IPS-20b (cell line): ENCODE measurements at regions not wholly inside any gene's neighbourhood (a gene's known extent, or its start where the extent isn't known, plus 50 kb on each side); places are given as distances from the start of the nearest gene placed in this dataset.
"Not testable (repeated sequence)": the region's sequence is repeated elsewhere in the genome, so short reads cannot be mapped to it uniquely, and the experiment has no call there.

ENCODE experiments used
- H3K27ac ChIP-seq: one replicate; pipeline ENCODE4 v1.5.1; 2013; ENCODE audit warnings: low read length
- H3K27me3 ChIP-seq: 2 replicates; pipeline ENCODE4 v1.6.1; 2013; ENCODE audit warnings: mild to moderate bottlenecking, low read length, inconsistent platforms; ENCODE audit not compliant: insufficient read depth
- H3K36me3 ChIP-seq: 2 replicates; pipeline ENCODE4 v1.6.1; 2013; ENCODE audit warnings: low read depth, mild to moderate bottlenecking, inconsistent platforms, low read length, moderate library complexity; ENCODE audit not compliant: insufficient read depth
- H3K4me1 ChIP-seq: 2 replicates; pipeline ENCODE4 v1.6.1; 2013; ENCODE audit warnings: mild to moderate bottlenecking, control low read depth, inconsistent platforms, low read length, moderate library complexity; ENCODE audit not compliant: insufficient read depth
- H3K4me3 ChIP-seq: 2 replicates; pipeline ENCODE4 v1.5.1; 2013; ENCODE audit warnings: mild to moderate bottlenecking, low read length, inconsistent platforms
- H3K9ac ChIP-seq: 2 replicates; pipeline ENCODE4 v1.6.1; 2013; ENCODE audit warnings: low read depth, mild to moderate bottlenecking, inconsistent platforms, low read length, moderate library complexity
- H3K9me3 ChIP-seq: 2 replicates; pipeline ENCODE4 v1.6.1; 2013; ENCODE audit warnings: mild to moderate bottlenecking, low read depth, low read length, inconsistent platforms; ENCODE audit not compliant: insufficient read depth

GRCh38 chr5:50343715-50344114 is 97.4 kb downstream of the EMB start:
- no peaks in the 10 kb centered on the region for H3K36me3 ChIP-seq
- H3K27me3 ChIP-seq: no peaks in the 10 kb centered on the region
- H3K9me3 ChIP-seq: peaks cover 75% of the 10 kb centered on the region
- H3K27ac ChIP-seq: no peak overlapping the region
- no peak overlapping the region for H3K9ac ChIP-seq
- H3K4me3 ChIP-seq: no peak overlapping the region
- H3K4me1 ChIP-seq: no peaks in the 10 kb centered on the region

DNA sequence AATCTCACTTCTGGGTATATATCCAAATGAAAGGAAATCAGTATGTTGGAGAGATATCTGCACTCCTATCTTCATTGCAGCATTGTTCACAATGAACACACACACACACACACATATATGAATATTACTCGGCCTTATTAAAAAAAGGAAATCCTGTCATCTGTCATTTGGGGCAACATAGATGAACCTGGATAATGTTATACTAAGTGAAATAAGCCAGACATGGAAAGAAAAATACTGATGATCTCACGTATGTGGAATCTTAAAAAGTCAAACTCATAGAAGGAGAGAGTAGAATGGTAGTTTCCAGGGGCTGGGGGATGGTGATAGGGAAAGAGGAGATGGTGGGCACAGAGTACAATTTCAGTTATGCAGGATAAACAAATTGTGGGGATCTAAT is 100.3 kb downstream of the EMB start:
- H3K4me3 ChIP-seq: no peak overlapping the region
- no peak overlapping the region for H3K27ac ChIP-seq
- no peaks in the 10 kb centered on the region for H3K4me1 ChIP-seq
- no peak overlapping the region for H3K9ac ChIP-seq
- H3K9me3 ChIP-seq: peaks cover 84% of the 10 kb centered on the region
- H3K27me3 ChIP-seq: no peaks in the 10 kb centered on the region
- H3K36me3 ChIP-seq: no peaks in the 10 kb centered on the region

- H3K9ac ChIP-seq, H3K4me3 ChIP-seq, H3K36me3 ChIP-seq, H3K4me1 ChIP-seq, H3K27ac ChIP-seq, H3K27me3 ChIP-seq: not testable (repeated sequence)
- peaks cover 48% of the 10 kb centered on the region for H3K9me3 ChIP-seq
These were observed 110.5 kb downstream of the EMB start for GRCh38 chr5:50330633-50331032.

GRCh38 chr5:50328193-50328729 is 112.8 kb downstream of the EMB start:
- Histone ChIP-seq H3K9me3 (peaks cover 59% of the 10 kb centered on the region), H3K36me3 (no peaks in the 10 kb centered on the region), H3K27ac (no peak overlapping the region), H3K27me3 (no peaks in the 10 kb centered on the region), H3K4me1 (no peaks in the 10 kb centered on the region), H3K9ac (no peak overlapping the region), H3K4me3 (no peak overlapping the region; the same call in 1 of the 2 replicates)

GRCh38 chr5:50325237-50325832 is 115.8 kb downstream of the EMB start:
- Histone ChIP-seq H3K9me3 (peaks cover 76% of the 10 kb centered on the region), H3K4me3 (no peak overlapping the region), H3K27me3 (no peaks in the 10 kb centered on the region), H3K9ac (no peak overlapping the region), H3K4me1 (no peaks in the 10 kb centered on the region), H3K27ac (no peak overlapping the region), H3K36me3 (no peaks in the 10 kb centered on the region)

DNA sequence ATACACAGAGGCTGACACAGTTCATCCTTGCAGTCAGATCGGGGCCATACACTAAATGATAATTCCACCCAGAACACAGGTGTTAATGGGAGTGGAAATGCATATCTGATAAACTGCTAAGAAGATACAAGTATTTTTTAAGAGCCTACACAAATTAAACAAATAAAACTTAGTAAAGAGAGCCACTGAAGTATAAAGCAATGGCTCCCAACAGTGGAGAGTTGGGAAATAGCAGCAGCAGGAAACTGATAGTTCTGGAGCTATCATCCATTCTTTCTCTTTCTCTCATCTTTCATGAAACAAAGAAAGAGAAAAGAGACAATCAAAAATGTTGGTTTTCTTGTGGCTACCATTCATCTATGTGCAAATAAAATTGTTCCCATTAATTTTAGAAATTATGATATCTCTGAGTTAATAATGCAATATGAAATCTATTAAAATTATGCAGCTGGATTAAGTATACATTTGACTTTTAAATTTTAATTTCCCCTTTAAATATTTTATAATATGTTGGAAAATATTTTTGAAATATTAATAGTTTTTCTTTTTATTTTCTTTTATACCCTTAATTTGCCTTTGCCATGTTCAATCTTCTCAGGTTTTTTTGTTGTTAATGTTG is 120.8 kb downstream of the EMB start:
- no peaks in the 10 kb centered on the region for H3K36me3 ChIP-seq
- H3K9ac ChIP-seq: no peak overlapping the region
- no peaks in the 10 kb centered on the region for H3K27me3 ChIP-seq
- no peak overlapping the region for H3K27ac ChIP-seq
- no peak overlapping the region for H3K4me3 ChIP-seq
- peaks cover 84% of the 10 kb centered on the region for H3K9me3 ChIP-seq
- H3K4me1 ChIP-seq: no peaks in the 10 kb centered on the region

DNA sequence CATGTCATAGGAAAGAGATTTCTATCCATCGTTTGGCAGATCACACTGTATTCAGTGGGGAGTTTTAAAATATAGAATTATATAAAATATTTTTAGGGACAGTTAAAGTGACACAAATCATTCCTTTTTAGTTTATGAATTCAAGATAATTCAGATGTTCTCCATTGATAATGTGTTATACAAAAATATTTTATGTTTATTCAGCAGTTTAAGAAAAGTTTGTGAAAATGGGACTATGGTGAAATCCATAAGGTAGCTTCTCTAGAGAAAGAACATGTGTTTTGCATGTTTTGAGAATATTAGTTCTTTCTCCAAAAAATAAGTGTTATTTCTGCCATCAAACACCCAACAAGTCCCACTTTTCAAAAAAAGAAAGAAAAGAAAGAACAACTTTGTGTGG is 122.9 kb downstream of the EMB start:
- Histone ChIP-seq H3K27me3 (no peaks in the 10 kb centered on the region), H3K9me3 (peaks cover 92% of the 10 kb centered on the region), H3K9ac (no peak overlapping the region), H3K4me1 (no peaks in the 10 kb centered on the region), H3K27ac (no peak overlapping the region), H3K36me3 (no peaks in the 10 kb centered on the region), H3K4me3 (no peak overlapping the region)

DNA sequence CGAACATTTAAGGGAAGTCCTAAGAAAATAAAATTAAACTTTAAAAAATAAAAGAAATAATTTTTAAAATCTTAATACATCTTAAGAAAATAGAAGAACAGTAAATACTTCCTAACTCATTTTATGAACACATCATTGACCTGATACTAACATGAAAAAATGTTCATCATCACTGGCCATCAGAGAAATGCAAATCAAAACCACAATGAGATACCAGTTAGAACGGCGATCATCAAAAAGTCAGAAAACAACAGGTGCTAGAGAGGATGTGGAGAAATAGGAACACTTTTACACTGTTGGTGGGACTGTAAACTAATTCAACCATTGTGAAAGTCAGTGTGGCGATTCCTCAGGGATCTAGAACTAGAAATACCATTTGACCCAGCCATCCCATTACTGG is 134.6 kb downstream of the EMB start:
- not testable (repeated sequence) for H3K27me3 ChIP-seq, H3K36me3 ChIP-seq, H3K9ac ChIP-seq, H3K4me1 ChIP-seq, H3K27ac ChIP-seq, H3K4me3 ChIP-seq
- peaks cover 46% of the 10 kb centered on the region for H3K9me3 ChIP-seq

GRCh38 chr5:50302815-50303490 is 138.1 kb downstream of the EMB start:
- no peak overlapping the region for H3K27ac ChIP-seq

GRCh38 chr5:50301756-50302155 is 139.3 kb downstream of the EMB start:
- Histone ChIP-seq H3K27me3 (no peaks in the 10 kb centered on the region), H3K9me3 (peaks cover 68% of the 10 kb centered on the region), H3K36me3 (no peaks in the 10 kb centered on the region), H3K9ac (no peak overlapping the region), H3K27ac (no peak overlapping the region), H3K4me3 (no peak overlapping the region), H3K4me1 (no peaks in the 10 kb centered on the region)

More at GRCh38 chr5:50302815-50303490, 138.1 kb downstream of the EMB start:
- H3K4me3 ChIP-seq: peak overlapping the region; percentile 33; the same call in 1 of the 2 replicates
- H3K9me3 ChIP-seq: peaks cover 72% of the 10 kb centered on the region
- no peaks in the 10 kb centered on the region for H3K36me3 ChIP-seq
- no peaks in the 10 kb centered on the region for H3K4me1 ChIP-seq
- no peak overlapping the region for H3K9ac ChIP-seq
- H3K27me3 ChIP-seq: no peaks in the 10 kb centered on the region

- H3K9ac ChIP-seq: no peak overlapping the region
- H3K4me1 ChIP-seq: no peaks in the 10 kb centered on the region
- H3K36me3 ChIP-seq: no peaks in the 10 kb centered on the region
- H3K27ac ChIP-seq: no peak overlapping the region
- H3K27me3 ChIP-seq: no peaks in the 10 kb centered on the region
- H3K9me3 ChIP-seq: peaks cover 66% of the 10 kb centered on the region
- H3K4me3 ChIP-seq: no peak overlapping the region; the same call in 1 of the 2 replicates
These were observed 140.2 kb downstream of the EMB start for GRCh38 chr5:50300878-50301277.

- no peaks in the 10 kb centered on the region for H3K4me1 ChIP-seq
- H3K4me3 ChIP-seq: no peak overlapping the region
- H3K36me3 ChIP-seq: no peaks in the 10 kb centered on the region
- peaks cover 62% of the 10 kb centered on the region for H3K9me3 ChIP-seq
- no peaks in the 10 kb centered on the region for H3K27me3 ChIP-seq
- H3K9ac ChIP-seq: no peak overlapping the region
- no peak overlapping the region for H3K27ac ChIP-seq
These were observed 141.2 kb downstream of the EMB start for GRCh38 chr5:50299896-50300295.
